NCI-H2107 treated with DMSO at 0.1 percent for 48 hours (cell line): ENCODE measurements at regions not wholly inside any gene's neighbourhood (a gene's known extent, or its start where the extent isn't known, plus 50 kb on each side); places are given as distances from the start of the nearest gene placed in this dataset.
"Not testable (repeated sequence)": the region's sequence is repeated elsewhere in the genome, so short reads cannot be mapped to it uniquely, and the experiment has no call there.

Experiments used
- DNase-seq: peaks from one replicate; lab custom pipeline; 2025; ENCODE audit not compliant: unreplicated experiment; lab: John Stamatoyannopoulos, UW

GRCh38 chr12:60184096-60184495, 588.3 kb downstream of the SLC16A7 start:
- no peak for DNase-seq

GRCh38 chr12:60185060-60185459, 589.2 kb downstream of the SLC16A7 start:
- no peak for DNase-seq

GRCh38 chr12:60191271-60191670, 595.4 kb downstream of the SLC16A7 start:
- no peak for DNase-seq

GRCh38 chr12:60191676-60192359, 596.0 kb downstream of the SLC16A7 start:
- no peak for DNase-seq

- DNase-seq: no peak
Observed at GRCh38 chr12:60194678-60195077, 598.8 kb downstream of the SLC16A7 start.

- no peak for DNase-seq
Observed at GRCh38 chr12:60195483-60195882, 599.7 kb downstream of the SLC16A7 start.

- DNase-seq: no peak
Observed at GRCh38 chr12:60196366-60196765, 600.5 kb downstream of the SLC16A7 start.

- no peak for DNase-seq
Observed at GRCh38 chr12:60197589-60197988, 601.8 kb downstream of the SLC16A7 start.

GRCh38 chr12:60201891-60202290, 606.1 kb downstream of the SLC16A7 start:
- no peak for DNase-seq

- no peak for DNase-seq
Observed at GRCh38 chr12:60205500-60205899, 609.7 kb downstream of the SLC16A7 start.

- no peak for DNase-seq
Observed at GRCh38 chr12:60209521-60209920, 613.7 kb downstream of the SLC16A7 start.

GRCh38 chr12:60209933-60210332, 614.1 kb downstream of the SLC16A7 start:
- DNase-seq: no peak

- no peak for DNase-seq
Observed at GRCh38 chr12:60210756-60211155, 614.9 kb downstream of the SLC16A7 start.

GRCh38 chr12:60211244-60211643, 615.4 kb downstream of the SLC16A7 start:
- DNase-seq: no peak

- DNase-seq: no peak
Observed at GRCh38 chr12:60212159-60213000, 616.6 kb downstream of the SLC16A7 start.

GRCh38 chr12:60213272-60213671, 617.4 kb downstream of the SLC16A7 start:
- DNase-seq: not testable (repeated sequence)

- no peak for DNase-seq
Observed at GRCh38 chr12:60216226-60216625, 620.4 kb downstream of the SLC16A7 start.

- no peak for DNase-seq
Observed at GRCh38 chr12:60223242-60223641, 627.4 kb downstream of the SLC16A7 start.

GRCh38 chr12:60225216-60226000, 629.6 kb downstream of the SLC16A7 start:
- no peak for DNase-seq

GRCh38 chr12:60227916-60228315, 632.1 kb downstream of the SLC16A7 start:
- DNase-seq: no peak

- DNase-seq: no peak
Observed at GRCh38 chr12:60230056-60230455, 634.2 kb downstream of the SLC16A7 start.

GRCh38 chr12:60231303-60231702, 635.5 kb downstream of the SLC16A7 start:
- no peak for DNase-seq
